OCI-LY1 (cell line): ENCODE measurements at regions not wholly inside any gene's neighbourhood (a gene's known extent, or its start where the extent isn't known, plus 50 kb on each side); places are given as distances from the start of the nearest gene placed in this dataset.

Source experiments
- H2AFZ ChIP-seq: fragments of 200-600 bp; sonication (generic), shearing (Covaris generic); 2 replicates; pipeline ENCODE4 v1.6.0; 2014; ENCODE audit warnings: antibody characterized with exemption, mild to moderate bottlenecking, low read length
- H3F3A ChIP-seq: fragments of 200-600 bp; sonication (generic), shearing (Covaris generic); 2 replicates; pipeline ENCODE4 v1.6.0; 2014; ENCODE audit warnings: mild to moderate bottlenecking, antibody characterized with exemption, low read length, moderate library complexity; ENCODE audit not compliant: insufficient read depth
- H3K27ac ChIP-seq: fragments of 200-600 bp; sonication (generic); 2 replicates; pipeline ENCODE4 v1.5.1; 2014; ENCODE audit warnings: low read length, mixed run types, mild to moderate bottlenecking, low read depth; ENCODE audit not compliant: poor library complexity, severe bottlenecking
- H3K27me3 ChIP-seq: fragments of 200-600 bp; sonication (generic); 2 replicates; pipeline ENCODE4 v1.6.0; 2014; ENCODE audit warnings: antibody characterized with exemption, mild to moderate bottlenecking, low read length, moderate library complexity; ENCODE audit not compliant: insufficient read depth
- H3K36me3 ChIP-seq: fragments of 200-600 bp; sonication (generic); 2 replicates; pipeline ENCODE4 v1.6.1; 2014; ENCODE audit warnings: mild to moderate bottlenecking, antibody characterized with exemption, low read length, moderate library complexity, mixed read lengths; ENCODE audit not compliant: insufficient read depth
- H3K4me1 ChIP-seq: fragments of 200-600 bp; sonication (generic); 2 replicates; pipeline ENCODE4 v1.5.1; 2014; ENCODE audit warnings: mild to moderate bottlenecking, low read length, moderate library complexity; ENCODE audit not compliant: insufficient read depth, severe bottlenecking
- H3K4me2 ChIP-seq: fragments of 200-600 bp; sonication (generic), shearing (Covaris generic); 2 replicates; pipeline ENCODE4 v1.6.1; 2014; ENCODE audit warnings: low read length
- H3K4me3 ChIP-seq: fragments of 200-600 bp; sonication (generic); 2 replicates; pipeline ENCODE4 v1.5.1; 2014; ENCODE audit warnings: low read length, low read depth, mild to moderate bottlenecking, mixed read lengths; ENCODE audit not compliant: poor library complexity, severe bottlenecking
- H3K79me2 ChIP-seq: fragments of 200-600 bp; shearing (Covaris generic); 2 replicates; pipeline ENCODE4 v1.6.1; 2016; ENCODE audit warnings: mixed run types, low read length, mixed read lengths; ENCODE audit not compliant: insufficient read depth
- H3K9ac ChIP-seq: fragments of 200-600 bp; sonication (generic), shearing (Covaris generic); 2 replicates; pipeline ENCODE4 v1.6.1; 2014; ENCODE audit warnings: mild to moderate bottlenecking, low read length, mixed read lengths
- H3K9me2 ChIP-seq: fragments of 200-600 bp; sonication (generic), shearing (Covaris generic); 2 replicates; pipeline ENCODE4 v1.6.1; 2014; ENCODE audit warnings: low read depth, mild to moderate bottlenecking, low read length, mixed read lengths
- H3K9me3 ChIP-seq: fragments of 200-600 bp; shearing (Covaris generic); 2 replicates; pipeline ENCODE4 v1.6.1; 2014; ENCODE audit warnings: low read length, mixed read lengths
- H4K20me1 ChIP-seq: fragments of 200-600 bp; sonication (generic), shearing (Covaris generic); 2 replicates; pipeline ENCODE4 v1.6.0; 2016; ENCODE audit warnings: mild to moderate bottlenecking, low read length; ENCODE audit not compliant: insufficient read depth
- CTCF ChIP-seq: fragments of 200-600 bp; sonication (generic), shearing (Covaris generic); IDR thresholded peaks from 2 replicates; pipeline ENCODE4 v1.5.1; 2017; ENCODE audit warnings: mild to moderate bottlenecking, antibody characterized with exemption, low read length, moderate library complexity, mixed read lengths
- EZH2 ChIP-seq: fragments of 200-600 bp; sonication (generic), shearing (Covaris generic); IDR thresholded peaks from 2 replicates; pipeline ENCODE4 v1.8.0; 2017; ENCODE audit warnings: borderline replicate concordance, mixed run types, mild to moderate bottlenecking, antibody characterized with exemption, low read length, moderate library complexity, mixed read lengths

DNA sequence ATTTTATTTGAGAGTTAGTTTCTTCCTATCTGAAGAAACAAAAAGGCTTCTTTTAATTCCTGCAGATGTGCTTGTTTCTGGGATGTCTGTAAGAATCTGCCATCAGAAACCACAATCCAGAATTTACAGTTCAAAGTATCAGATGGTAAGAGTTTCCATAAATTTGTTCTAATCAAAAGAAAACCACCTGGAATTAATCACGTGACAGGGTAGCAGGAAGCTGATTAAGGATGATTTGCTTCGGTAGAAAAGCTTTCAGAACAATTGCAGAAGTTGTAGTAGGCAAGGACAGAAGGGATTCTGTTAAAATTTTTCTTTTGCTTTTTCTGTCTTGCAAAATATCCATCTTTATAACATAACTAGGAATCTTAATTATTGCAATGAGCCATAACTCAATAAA, 1975.1 kb upstream of the AGA start:
- Histone ChIP-seq H2AFZ (no peak overlapping the region), H3K9ac (no peak overlapping the region), H3F3A (no peaks in the 10 kb centered on the region), H3K4me2 (no peak overlapping the region), H3K9me3 (no peaks in the 10 kb centered on the region), H3K9me2 (no peaks in the 10 kb centered on the region), H3K27me3 (no peaks in the 10 kb centered on the region), H3K36me3 (no peaks in the 10 kb centered on the region), H3K27ac (no peak overlapping the region), H4K20me1 (no peaks in the 10 kb centered on the region), H3K4me3 (no peak overlapping the region), H3K4me1 (no peaks in the 10 kb centered on the region), H3K79me2 (no peaks in the 10 kb centered on the region)
- TF ChIP-seq CTCF, result no peak
- TF ChIP-seq EZH2, result no peak

DNA sequence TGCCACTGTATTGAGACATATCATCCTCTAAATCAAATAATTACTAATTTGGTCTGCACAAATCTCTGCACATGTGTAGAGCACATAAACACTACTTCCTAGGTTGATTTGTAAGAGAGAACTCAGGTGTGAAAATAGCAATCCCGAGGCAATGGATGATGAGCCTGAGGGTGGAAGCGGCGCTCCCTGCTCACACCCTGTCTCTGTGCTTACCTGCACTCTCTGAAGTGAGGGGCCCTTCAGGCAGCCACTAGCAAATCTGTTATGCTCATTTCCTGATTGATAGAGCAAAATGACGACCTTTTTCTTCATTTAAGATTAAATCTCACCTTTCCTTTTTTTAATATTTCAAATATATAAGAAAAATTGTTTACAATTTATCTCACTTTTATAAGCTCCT, 1995.7 kb upstream of the AGA start:
- H4K20me1 ChIP-seq, result no peaks in the 10 kb centered on the region
- H3K27ac ChIP-seq, result no peak overlapping the region
- H3K9me2 ChIP-seq, result no peaks in the 10 kb centered on the region
- H3K4me1 ChIP-seq, result no peaks in the 10 kb centered on the region
- H3F3A ChIP-seq, result no peaks in the 10 kb centered on the region
- H3K9me3 ChIP-seq, result no peaks in the 10 kb centered on the region
- TF ChIP-seq CTCF (no peak), EZH2 (no peak)
- H3K4me3 ChIP-seq, result no peak overlapping the region
- H3K36me3 ChIP-seq, result no peaks in the 10 kb centered on the region
- H2AFZ ChIP-seq, result no peak overlapping the region
- no peak overlapping the region for H3K9ac ChIP-seq
- no peaks in the 10 kb centered on the region for H3K27me3 ChIP-seq
- H3K79me2 ChIP-seq, result no peaks in the 10 kb centered on the region
- no peak overlapping the region for H3K4me2 ChIP-seq

GRCh38 chr4:179441596-179441995, 1999.4 kb upstream of the AGA start:
- no peaks in the 10 kb centered on the region for H3K27me3 ChIP-seq
- no peak overlapping the region for H2AFZ ChIP-seq
- TF ChIP-seq EZH2 (no peak), CTCF (no peak)
- no peak overlapping the region for H3K4me2 ChIP-seq
- H3K36me3 ChIP-seq, result no peaks in the 10 kb centered on the region
- H3K79me2 ChIP-seq, result no peaks in the 10 kb centered on the region
- no peaks in the 10 kb centered on the region for H3K4me1 ChIP-seq
- no peak overlapping the region for H3K4me3 ChIP-seq
- no peaks in the 10 kb centered on the region for H3K9me2 ChIP-seq
- H3K27ac ChIP-seq, result no peak overlapping the region
- no peaks in the 10 kb centered on the region for H3F3A ChIP-seq
- H4K20me1 ChIP-seq, result no peaks in the 10 kb centered on the region
- H3K9ac ChIP-seq, result no peak overlapping the region
- no peaks in the 10 kb centered on the region for H3K9me3 ChIP-seq
